ENCODE measurements at regions not wholly inside any gene's neighbourhood (a gene's known extent, or its start where the extent isn't known, plus 50 kb on each side); places are given as distances from the start of the nearest gene placed in this dataset.

DNA sequence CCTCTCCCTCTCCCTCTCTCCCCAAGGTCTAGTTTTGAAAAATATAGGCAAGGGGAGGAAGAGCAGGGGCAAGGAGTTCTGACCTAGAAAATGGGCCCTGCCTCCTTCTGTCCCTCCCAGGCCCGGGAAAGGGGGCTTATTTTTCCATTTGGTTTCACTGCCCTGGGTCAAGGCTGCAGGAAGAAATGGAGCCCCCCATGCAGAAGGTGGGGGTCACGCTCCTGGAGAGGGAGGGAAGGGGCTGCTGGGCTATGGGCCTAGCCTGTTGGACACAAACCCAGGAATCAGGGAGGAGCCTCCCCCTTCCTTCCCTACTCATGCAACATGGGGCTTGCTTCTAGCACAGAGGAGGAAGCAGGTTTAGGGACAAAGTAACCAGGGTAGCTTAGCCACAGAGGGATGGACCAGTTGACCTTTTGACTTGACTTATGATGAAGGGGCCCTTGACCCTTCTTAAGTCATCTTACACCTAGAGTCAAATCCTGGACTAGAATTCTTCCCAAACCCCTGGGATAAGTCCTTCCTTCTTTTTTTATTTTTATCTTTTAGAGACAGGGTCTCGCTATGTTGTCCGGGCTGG, 70.4 kb upstream of the SSBP3 start:
- TF ChIP-seq, protein P1, sequence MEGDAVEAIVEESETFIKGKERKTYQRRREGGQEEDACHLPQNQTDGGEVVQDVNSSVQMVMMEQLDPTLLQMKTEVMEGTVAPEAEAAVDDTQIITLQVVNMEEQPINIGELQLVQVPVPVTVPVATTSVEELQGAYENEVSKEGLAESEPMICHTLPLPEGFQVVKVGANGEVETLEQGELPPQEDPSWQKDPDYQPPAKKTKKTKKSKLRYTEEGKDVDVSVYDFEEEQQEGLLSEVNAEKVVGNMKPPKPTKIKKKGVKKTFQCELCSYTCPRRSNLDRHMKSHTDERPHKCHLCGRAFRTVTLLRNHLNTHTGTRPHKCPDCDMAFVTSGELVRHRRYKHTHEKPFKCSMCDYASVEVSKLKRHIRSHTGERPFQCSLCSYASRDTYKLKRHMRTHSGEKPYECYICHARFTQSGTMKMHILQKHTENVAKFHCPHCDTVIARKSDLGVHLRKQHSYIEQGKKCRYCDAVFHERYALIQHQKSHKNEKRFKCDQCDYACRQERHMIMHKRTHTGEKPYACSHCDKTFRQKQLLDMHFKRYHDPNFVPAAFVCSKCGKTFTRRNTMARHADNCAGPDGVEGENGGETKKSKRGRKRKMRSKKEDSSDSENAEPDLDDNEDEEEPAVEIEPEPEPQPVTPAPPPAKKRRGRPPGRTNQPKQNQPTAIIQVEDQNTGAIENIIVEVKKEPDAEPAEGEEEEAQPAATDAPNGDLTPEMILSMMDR (conservative IDR thresholded peaks at IDR 0.05; ENCODE audit: low read length): no peak
- no peak for TF ChIP-seq EZH2phosphoT487 (IDR thresholded peaks at IDR 0.05; ENCODE audit: borderline replicate concordance, low read depth, low read length)

Measured in OCI-LY7 (cell line).